Nephron progenitor cell (in vitro differentiated cells): ENCODE measurements at regions not wholly inside any gene's neighbourhood (a gene's known extent, or its start where the extent isn't known, plus 50 kb on each side); places are given as distances from the start of the nearest gene placed in this dataset.

ENCODE experiments used
- DNase-seq: peaks from one replicate; pipeline ENCODE4 v3.0.0; 2021
- H3K27ac Mint-ChIP-seq: 2 replicates; pipeline ENCODE4 v1.8.0; 2021; ENCODE audit warnings: mild to moderate bottlenecking, moderate library complexity, mixed read lengths
- H3K27me3 Mint-ChIP-seq: 2 replicates; pipeline ENCODE4 v1.8.0; 2021; ENCODE audit warnings: mild to moderate bottlenecking, low read depth, mixed read lengths; ENCODE audit not compliant: poor library complexity
- H3K36me3 Mint-ChIP-seq: 2 replicates; pipeline ENCODE4 v1.8.0; 2021; ENCODE audit warnings: low read depth, mixed read lengths
- H3K4me1 Mint-ChIP-seq: 2 replicates; pipeline ENCODE4 v1.8.0; 2021; ENCODE audit warnings: mixed read lengths
- H3K4me3 Mint-ChIP-seq: 2 replicates; pipeline ENCODE4 v1.8.0; 2021; ENCODE audit warnings: mild to moderate bottlenecking, moderate library complexity, mixed read lengths
- H3K9me3 Mint-ChIP-seq: 2 replicates; pipeline ENCODE4 v1.8.0; 2021; ENCODE audit warnings: mild to moderate bottlenecking, moderate library complexity, mixed read lengths
- CTCF ChIP-seq: fragments of 200-600 bp; sonication (generic); IDR thresholded peaks from 2 replicates; pipeline ENCODE4 v1.5.0; 2021; ENCODE audit warnings: antibody characterized with exemption

DNA sequence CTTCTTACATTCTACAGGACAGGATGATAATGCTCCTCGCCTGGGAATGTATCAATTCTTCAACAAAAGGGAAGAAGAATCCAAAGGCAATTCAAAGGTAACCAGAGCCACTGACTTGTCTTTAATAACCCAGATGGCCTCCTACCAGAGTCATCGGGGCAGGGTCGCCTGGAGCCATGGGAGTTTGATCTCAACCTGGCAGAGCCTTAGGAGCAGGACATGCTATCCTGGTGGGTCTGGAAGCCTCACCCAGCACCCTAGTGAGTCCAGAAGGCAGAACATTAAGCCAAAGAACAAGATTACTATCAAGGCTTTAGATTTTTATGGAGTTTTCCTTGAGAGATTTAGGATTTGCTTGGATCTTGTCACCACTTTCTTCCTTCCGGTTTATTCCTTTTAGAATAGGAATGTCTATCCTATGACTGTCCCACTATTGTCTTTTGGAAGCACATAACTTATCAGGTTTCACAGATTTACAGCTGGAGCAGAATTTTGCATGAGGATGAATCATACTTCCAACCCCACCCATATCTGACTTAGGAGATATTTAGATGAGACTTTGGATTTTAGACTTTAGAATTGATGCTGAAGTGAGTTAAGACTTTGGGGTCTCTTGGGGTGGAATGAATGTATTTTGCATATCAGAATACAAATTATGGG is 330.3 kb upstream of the GOLIM4 start:
- no peaks in the 10 kb centered on the region for H3K4me1 Mint-ChIP-seq
- DNase-seq = no peak
- H3K4me3 Mint-ChIP-seq = no peak overlapping the region
- H3K36me3 Mint-ChIP-seq = no peaks in the 10 kb centered on the region
- H3K27me3 Mint-ChIP-seq = no peaks in the 10 kb centered on the region
- H3K27ac Mint-ChIP-seq = no peak overlapping the region
- TF ChIP-seq CTCF = no peak
- H3K9me3 Mint-ChIP-seq = no peaks in the 10 kb centered on the region

DNA sequence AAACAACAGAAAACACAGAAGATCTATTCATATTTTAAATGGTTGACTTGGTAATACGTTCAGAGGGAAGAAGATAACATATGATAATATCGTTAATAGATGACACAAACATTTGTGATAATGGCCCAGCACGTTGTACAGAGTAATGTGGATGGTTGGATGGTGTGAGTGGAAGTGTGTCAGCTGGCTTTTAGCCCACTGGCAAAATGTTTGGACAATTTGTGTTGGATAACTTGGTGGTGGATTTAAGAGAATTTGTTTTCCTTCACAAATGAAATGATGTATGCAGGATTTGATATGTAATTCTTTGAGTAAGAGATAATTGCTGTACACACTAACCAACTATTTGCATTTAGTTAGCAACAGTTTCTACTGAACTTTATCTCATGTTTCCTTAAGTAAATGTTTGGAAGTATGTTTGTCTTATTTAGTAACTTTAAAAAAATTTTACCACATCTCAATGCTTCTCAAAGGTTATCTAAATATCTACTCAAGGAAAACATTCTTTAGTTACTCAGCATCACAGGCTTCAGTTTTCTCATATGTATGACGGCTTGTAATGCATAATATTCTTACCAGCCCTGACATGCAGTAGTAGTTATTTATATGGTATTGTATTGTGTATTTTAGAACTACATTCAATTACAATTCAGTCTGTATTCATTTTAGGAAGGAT is 328.5 kb upstream of the GOLIM4 start:
- no peak overlapping the region for H3K27ac Mint-ChIP-seq

GRCh38 chr3:168422843-168423242 is 327.1 kb upstream of the GOLIM4 start:
- Mint-ChIP-seq H3K36me3 (no peaks in the 10 kb centered on the region), H3K27me3 (no peaks in the 10 kb centered on the region), H3K4me1 (no peaks in the 10 kb centered on the region), H3K27ac (no peak overlapping the region), H3K4me3 (no peak overlapping the region), H3K9me3 (no peaks in the 10 kb centered on the region)
- DNase-seq = no peak
- TF ChIP-seq CTCF = no peak

More for the DNA sequence above, 328.5 kb upstream of the GOLIM4 start:
- DNase-seq = no peak
- no peaks in the 10 kb centered on the region for H3K4me1 Mint-ChIP-seq
- no peak overlapping the region for H3K4me3 Mint-ChIP-seq
- no peaks in the 10 kb centered on the region for H3K27me3 Mint-ChIP-seq
- TF ChIP-seq CTCF = no peak
- no peaks in the 10 kb centered on the region for H3K9me3 Mint-ChIP-seq
- no peaks in the 10 kb centered on the region for H3K36me3 Mint-ChIP-seq

DNA sequence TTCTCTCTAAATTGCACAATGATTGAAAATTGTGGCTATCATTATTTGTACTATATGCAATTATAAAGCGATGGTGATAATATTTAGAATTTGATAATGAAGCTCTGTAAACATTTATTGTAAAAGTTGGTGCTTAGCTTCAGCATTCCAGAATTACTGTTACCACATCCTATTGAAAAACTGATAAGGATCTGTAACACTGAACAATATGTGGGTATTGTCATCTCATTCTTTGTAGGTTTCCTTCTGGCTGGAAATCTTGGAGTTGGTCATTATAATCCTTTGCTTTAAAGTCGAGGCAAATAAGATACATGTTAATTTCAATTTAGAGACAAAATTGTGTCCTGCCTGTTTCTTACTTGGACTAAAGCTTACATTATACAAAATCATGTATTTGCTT is 323.4 kb upstream of the GOLIM4 start:
- Mint-ChIP-seq H3K4me1 (no peaks in the 10 kb centered on the region), H3K27ac (no peak overlapping the region), H3K9me3 (no peaks in the 10 kb centered on the region), H3K36me3 (no peaks in the 10 kb centered on the region), H3K4me3 (no peak overlapping the region), H3K27me3 (no peaks in the 10 kb centered on the region)
- DNase-seq = no peak
- TF ChIP-seq CTCF = no peak

DNA sequence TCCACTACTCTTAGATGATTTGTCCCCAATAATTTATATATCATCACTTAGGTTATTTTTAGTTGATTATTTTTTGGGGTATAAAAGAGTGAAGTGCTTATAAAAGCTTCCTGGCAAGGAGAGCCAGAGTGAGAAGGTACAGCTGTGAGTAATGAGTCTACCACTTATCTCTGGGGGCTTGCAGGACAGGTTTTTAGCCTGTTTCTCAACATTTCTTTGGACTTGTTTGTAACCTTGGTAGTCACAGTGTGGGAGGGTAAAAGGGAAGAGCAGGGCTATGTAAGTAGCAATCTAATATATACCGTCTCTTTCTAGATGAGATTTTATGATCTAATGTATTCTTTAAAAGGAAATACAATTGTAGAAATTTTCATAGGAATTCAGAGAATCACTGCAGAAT is 321.3 kb upstream of the GOLIM4 start:
- H3K27ac Mint-ChIP-seq = no peak overlapping the region

More for the DNA sequence above, 321.3 kb upstream of the GOLIM4 start:
- Mint-ChIP-seq H3K27me3 (no peaks in the 10 kb centered on the region), H3K4me1 (no peaks in the 10 kb centered on the region), H3K36me3 (no peaks in the 10 kb centered on the region), H3K4me3 (no peak overlapping the region), H3K9me3 (no peaks in the 10 kb centered on the region)
- DNase-seq = no peak
- TF ChIP-seq CTCF = no peak
